SU-DHL-6 (cell line): ENCODE measurements at regions not wholly inside any gene's neighbourhood (a gene's known extent, or its start where the extent isn't known, plus 50 kb on each side); places are given as distances from the start of the nearest gene placed in this dataset.

Experiments used
- EZH2phosphoT487 ChIP-seq: fragments of 200-600 bp; sonication (generic), shearing (Covaris generic); conservative IDR thresholded peaks from 2 replicates; pipeline ENCODE4 v1.6.1; 2018; ENCODE audit warnings: mild to moderate bottlenecking, antibody characterized with exemption, low read length, moderate library complexity, mixed read lengths
- TF ChIP-seq, protein P1 (sequence below): fragments of 200-600 bp; sonication (generic); IDR thresholded peaks from one replicate; pipeline ENCODE4 v1.5.1; 2017; ENCODE audit warnings: antibody characterized with exemption, mild to moderate bottlenecking, low read length, moderate library complexity; ENCODE audit not compliant: insufficient read depth, poor library complexity, severe bottlenecking

- TF ChIP-seq, protein P1, sequence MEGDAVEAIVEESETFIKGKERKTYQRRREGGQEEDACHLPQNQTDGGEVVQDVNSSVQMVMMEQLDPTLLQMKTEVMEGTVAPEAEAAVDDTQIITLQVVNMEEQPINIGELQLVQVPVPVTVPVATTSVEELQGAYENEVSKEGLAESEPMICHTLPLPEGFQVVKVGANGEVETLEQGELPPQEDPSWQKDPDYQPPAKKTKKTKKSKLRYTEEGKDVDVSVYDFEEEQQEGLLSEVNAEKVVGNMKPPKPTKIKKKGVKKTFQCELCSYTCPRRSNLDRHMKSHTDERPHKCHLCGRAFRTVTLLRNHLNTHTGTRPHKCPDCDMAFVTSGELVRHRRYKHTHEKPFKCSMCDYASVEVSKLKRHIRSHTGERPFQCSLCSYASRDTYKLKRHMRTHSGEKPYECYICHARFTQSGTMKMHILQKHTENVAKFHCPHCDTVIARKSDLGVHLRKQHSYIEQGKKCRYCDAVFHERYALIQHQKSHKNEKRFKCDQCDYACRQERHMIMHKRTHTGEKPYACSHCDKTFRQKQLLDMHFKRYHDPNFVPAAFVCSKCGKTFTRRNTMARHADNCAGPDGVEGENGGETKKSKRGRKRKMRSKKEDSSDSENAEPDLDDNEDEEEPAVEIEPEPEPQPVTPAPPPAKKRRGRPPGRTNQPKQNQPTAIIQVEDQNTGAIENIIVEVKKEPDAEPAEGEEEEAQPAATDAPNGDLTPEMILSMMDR: no peak
- no peak for TF ChIP-seq EZH2phosphoT487
Observed at GRCh38 chr5:96509316-96509715, 76.3 kb upstream of the PCSK1 start.
